Coronary artery (tissue), 2 donors: ENCODE measurements at regions not wholly inside any gene's neighbourhood (a gene's known extent, or its start where the extent isn't known, plus 50 kb on each side); places are given as distances from the start of the nearest gene placed in this dataset.
A peak's percentile ranks its signal among the peaks of the same experiment; 100 is the strongest.

Source experiments
- DNase-seq: peaks from one replicate; pipeline ENCODE4 v3.0.0-alpha.2; 2017; ENCODE audit warnings: low spot score
- H3K27ac ChIP-seq, 2 donors: fragments of 200-600 bp; sonication (generic); one replicate each; pipeline ENCODE4 v1.5.1; 2016 to 2019
- H3K4me3 ChIP-seq: fragments of 200-600 bp; sonication (generic); 2 replicates; pipeline ENCODE4 v1.5.1; 2016; ENCODE audit warnings: mild to moderate bottlenecking, moderate library complexity
- CTCF ChIP-seq: fragments of 200-600 bp; sonication (generic); IDR thresholded peaks from one replicate; pipeline ENCODE4 v1.5.1; 2019; ENCODE audit warnings: antibody characterized with exemption

- TF ChIP-seq CTCF = no peak
- Histone ChIP-seq H3K27ac (no peak overlapping the region), H3K4me3 (no peak overlapping the region)
- DNase-seq = no peak
These were observed 204.4 kb upstream of the ID4 start for GRCh38 chr6:19632786-19633185.

GRCh38 chr6:19635728-19636127 lies 201.4 kb upstream of the ID4 start:
- no peak overlapping the region for H3K27ac ChIP-seq
- no peak for DNase-seq
- TF ChIP-seq CTCF = no peak
- H3K4me3 ChIP-seq = no peak overlapping the region

GRCh38 chr6:19637010-19637409 lies 200.2 kb upstream of the ID4 start:
- Histone ChIP-seq H3K4me3 (no peak overlapping the region), H3K27ac (no peak overlapping the region)
- TF ChIP-seq CTCF = no peak
- DNase-seq = no peak

GRCh38 chr6:19638931-19639330 lies 198.2 kb upstream of the ID4 start:
- no peak overlapping the region for H3K27ac ChIP-seq
- TF ChIP-seq CTCF = no peak
- H3K4me3 ChIP-seq = no peak overlapping the region
- DNase-seq = no peak

DNA sequence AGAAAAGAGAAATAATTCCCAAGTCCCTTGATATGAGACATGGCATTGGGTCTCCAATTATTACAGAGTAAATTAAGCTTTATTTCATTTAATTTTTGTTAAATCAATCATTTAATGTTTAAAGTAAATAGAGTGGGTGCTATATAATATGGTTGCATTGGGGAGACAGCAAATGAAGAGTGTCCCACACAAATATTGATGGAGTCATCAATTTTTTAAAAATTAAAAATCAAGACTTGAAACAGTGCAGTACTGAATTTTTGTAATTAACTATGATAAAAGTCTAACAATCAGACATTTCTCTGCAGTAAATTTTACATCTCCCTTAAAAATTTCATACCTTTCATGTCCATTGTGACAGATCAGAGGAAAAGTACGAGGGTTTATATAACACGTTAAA lies 193.9 kb upstream of the ID4 start:
- no peak overlapping the region for H3K27ac ChIP-seq
- no peak overlapping the region for H3K4me3 ChIP-seq
- DNase-seq = no peak
- TF ChIP-seq CTCF = no peak

- Histone ChIP-seq H3K27ac (no peak overlapping the region), H3K4me3 (no peak overlapping the region)
- TF ChIP-seq CTCF = no peak
- no peak for DNase-seq
These were observed 193.5 kb upstream of the ID4 start for GRCh38 chr6:19643713-19644112.

DNA sequence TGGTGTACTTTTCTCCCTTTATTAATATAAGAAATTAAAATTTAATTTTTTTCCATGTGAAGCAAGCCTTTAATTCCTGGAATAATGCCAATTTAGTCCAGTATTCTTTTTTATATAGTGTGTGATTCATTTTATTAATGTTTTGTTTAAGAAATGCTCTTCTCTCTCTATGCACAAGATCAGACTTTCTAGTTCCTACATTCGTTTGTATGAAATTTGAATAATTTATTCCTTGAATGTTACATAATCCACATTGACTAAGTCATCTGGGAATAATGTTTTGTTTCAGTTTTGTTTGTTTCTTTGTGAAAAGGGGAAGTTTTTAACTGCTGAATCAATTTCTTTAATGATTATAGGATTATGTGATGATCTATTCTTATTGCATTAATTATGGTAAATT lies 181.4 kb upstream of the ID4 start:
- Histone ChIP-seq H3K27ac (peak overlapping the region in 1 of 2 donors; percentile 27), H3K4me3 (peak overlapping the region; percentile 12)

More for the DNA sequence above, 181.4 kb upstream of the ID4 start:
- DNase-seq = no peak
- TF ChIP-seq CTCF = no peak
